ENCODE measurements at regions not wholly inside any gene's neighbourhood (a gene's known extent, or its start where the extent isn't known, plus 50 kb on each side); places are given as distances from the start of the nearest gene placed in this dataset.

DNA sequence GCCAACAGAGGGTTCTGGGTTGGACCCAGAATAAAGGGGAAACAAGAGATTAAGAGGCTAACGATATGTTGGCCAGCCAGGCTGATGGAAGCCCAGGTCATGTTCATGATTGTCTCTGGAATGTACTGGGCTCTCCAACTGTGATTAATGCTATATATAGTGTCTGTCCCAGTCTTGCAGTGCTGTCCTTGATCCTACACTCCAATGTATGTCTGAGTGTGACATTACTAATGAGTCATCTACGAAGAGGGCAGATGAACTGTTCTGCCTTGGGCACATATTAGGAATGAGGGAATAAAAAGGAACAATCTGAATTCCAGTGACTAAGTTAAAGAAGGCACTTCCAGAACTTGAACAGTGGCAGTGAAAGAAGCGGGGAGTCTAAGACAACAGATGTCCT lies 142.1 kb downstream of the PDGFRA start:
- FAIRE-seq (no peak), DNase-seq (ENCODE audit: low spot score) (no peak), ATAC-seq (no peak)
- Histone ChIP-seq H3K36me3 (replicated peaks in 1 of 2; ENCODE audit: control insufficient read depth in 1 of 2, insufficient read depth in 2 of 2, low read length in 2 of 2) (no peaks in the 10 kb centered on the region), H3K79me2 (ENCODE audit: insufficient read depth, low read length) (no peaks in the 10 kb centered on the region), H4K20me1 (ENCODE audit: insufficient read depth, low read length) (no peaks in the 10 kb centered on the region), H2AFZ (ENCODE audit: low read length) (no peak overlapping the region), H3K4me1 (ENCODE audit: insufficient read depth, low read length) (no peaks in the 10 kb centered on the region), H3K9ac (ENCODE audit: insufficient read depth, low read depth, low read length) (no peak overlapping the region), H3K4me3 (replicated peaks in 1 of 3; ENCODE audit: insufficient read depth in 1 of 3, low read depth in 2 of 3, low read length in 3 of 3) (no peak overlapping the region), H3K27me3 (ENCODE audit: control insufficient read depth in 1 of 2, insufficient read depth in 2 of 2, low read length in 2 of 2) (no peaks in the 10 kb centered on the region), H3K9me3 (ENCODE audit: low read length) (no peaks in the 10 kb centered on the region), H3K27ac (ENCODE audit: extremely low read length, insufficient read depth, low read length) (no peak overlapping the region), H3K4me2 (ENCODE audit: low read depth, low read length) (no peak overlapping the region)
- in situ Hi-C loops (cut with HindIII; ENCODE audit: extremely low pct_ligation_motif_present, low pct_unique_long_range_greater_than_20kb) (no loop called here), intact Hi-C loops (cut with micrococcal nuclease; ENCODE audit: unreplicated experiment) (no loop called here)
- 11% methylated on average over 3 of the region's 3 CpGs for WGBS (ENCODE audit: low lambda C conversion rate)
- no peak for TF ChIP-seq HOXA9 (CRISPR knock-in tag; IDR thresholded peaks at IDR 0.05; ENCODE audit: borderline replicate concordance)
- no peak for TF ChIP-seq KDM5A (IDR thresholded peaks at IDR 0.05; ENCODE audit: borderline replicate concordance, low read length)
- TF ChIP-seq, protein P1, sequence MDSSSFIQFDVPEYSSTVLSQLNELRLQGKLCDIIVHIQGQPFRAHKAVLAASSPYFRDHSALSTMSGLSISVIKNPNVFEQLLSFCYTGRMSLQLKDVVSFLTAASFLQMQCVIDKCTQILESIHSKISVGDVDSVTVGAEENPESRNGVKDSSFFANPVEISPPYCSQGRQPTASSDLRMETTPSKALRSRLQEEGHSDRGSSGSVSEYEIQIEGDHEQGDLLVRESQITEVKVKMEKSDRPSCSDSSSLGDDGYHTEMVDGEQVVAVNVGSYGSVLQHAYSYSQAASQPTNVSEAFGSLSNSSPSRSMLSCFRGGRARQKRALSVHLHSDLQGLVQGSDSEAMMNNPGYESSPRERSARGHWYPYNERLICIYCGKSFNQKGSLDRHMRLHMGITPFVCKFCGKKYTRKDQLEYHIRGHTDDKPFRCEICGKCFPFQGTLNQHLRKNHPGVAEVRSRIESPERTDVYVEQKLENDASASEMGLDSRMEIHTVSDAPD (CRISPR knock-in tag; IDR thresholded peaks at IDR 0.05) = no peak
- no peak for TF ChIP-seq SATB2 (CRISPR knock-in tag; IDR thresholded peaks at IDR 0.05)
- TF ChIP-seq SPEN (CRISPR knock-in tag; IDR thresholded peaks at IDR 0.05; ENCODE audit: low read depth) = no peak
- TF ChIP-seq, protein P2, sequence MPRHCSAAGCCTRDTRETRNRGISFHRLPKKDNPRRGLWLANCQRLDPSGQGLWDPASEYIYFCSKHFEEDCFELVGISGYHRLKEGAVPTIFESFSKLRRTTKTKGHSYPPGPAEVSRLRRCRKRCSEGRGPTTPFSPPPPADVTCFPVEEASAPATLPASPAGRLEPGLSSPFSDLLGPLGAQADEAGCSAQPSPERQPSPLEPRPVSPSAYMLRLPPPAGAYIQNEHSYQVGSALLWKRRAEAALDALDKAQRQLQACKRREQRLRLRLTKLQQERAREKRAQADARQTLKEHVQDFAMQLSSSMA (CRISPR knock-in tag; IDR thresholded peaks at IDR 0.05) = no peak
- no peak for TF ChIP-seq SMAD3 (CRISPR knock-in tag; IDR thresholded peaks at IDR 0.05)
- no peak for TF ChIP-seq ZNF20 (CRISPR knock-in tag; IDR thresholded peaks at IDR 0.05)
- TF ChIP-seq EP300 (IDR thresholded peaks at IDR 0.05; ENCODE audit: low read depth in 2 of 2, low read length in 2 of 2) = no peak
- TF ChIP-seq EP300 (CRISPR knock-in tag; IDR thresholded peaks at IDR 0.05; ENCODE audit: borderline replicate concordance) = no peak
- no peak for TF ChIP-seq MIER3 (CRISPR knock-in tag; IDR thresholded peaks at IDR 0.05; ENCODE audit: borderline replicate concordance)
- no peak for TF ChIP-seq ATF7-NPFF (CRISPR knock-in tag; IDR thresholded peaks at IDR 0.05; ENCODE audit: low read depth)
- TF ChIP-seq ZNF652 (CRISPR knock-in tag; IDR thresholded peaks at IDR 0.05; ENCODE audit: borderline replicate concordance, low read depth) = no peak
- no peak for TF ChIP-seq FOXK2 (IDR thresholded peaks at IDR 0.05)
- TF ChIP-seq CC2D1A (CRISPR knock-in tag; IDR thresholded peaks at IDR 0.05) = no peak
- no peak for TF ChIP-seq SRSF1 (optimal IDR thresholded peaks at IDR 0.05; ENCODE audit: low read depth, low read length)
- TF ChIP-seq EEA1 (CRISPR knock-in tag; IDR thresholded peaks at IDR 0.05; ENCODE audit: borderline replicate concordance) = no peak
- TF ChIP-seq MAF1 (CRISPR knock-in tag; IDR thresholded peaks at IDR 0.05; ENCODE audit: borderline replicate concordance) = no peak
- no peak for TF ChIP-seq DR1 (CRISPR knock-in tag; IDR thresholded peaks at IDR 0.05)
- BruUV-seq (replicated peaks) = no TSS peak
- ChIA-PET POLR2A (no interaction called here), CTCF (ENCODE audit: low intra/inter-chr PET ratio, low total read pairs) (no interaction called here)
